H9 (cell line): ENCODE measurements at regions not wholly inside any gene's neighbourhood (a gene's known extent, or its start where the extent isn't known, plus 50 kb on each side); places are given as distances from the start of the nearest gene placed in this dataset.

Source experiments
- DNase-seq: peaks from one replicate; pipeline ENCODE4 v3.0.0-alpha.2; 2017
- H2AFZ ChIP-seq: one replicate; pipeline ENCODE4 v1.6.1; 2013; ENCODE audit warnings: mild to moderate bottlenecking, low read length, control low read depth, moderate library complexity
- H2AK5ac ChIP-seq: 2 replicates; pipeline ENCODE4 v1.6.1; 2013; ENCODE audit warnings: low read length, control low read depth, mixed read lengths; ENCODE audit not compliant: insufficient read length
- H2BK120ac ChIP-seq: one replicate; pipeline ENCODE4 v1.6.1; 2013; ENCODE audit warnings: low read depth, mild to moderate bottlenecking, low read length, control low read depth, inconsistent platforms; ENCODE audit not compliant: poor library complexity, severe bottlenecking
- H2BK12ac ChIP-seq: 2 replicates; pipeline ENCODE4 v1.6.1; 2013; ENCODE audit warnings: low read length, control low read depth, mixed read lengths, low read depth; ENCODE audit not compliant: insufficient read length
- H2BK15ac ChIP-seq: 2 replicates; pipeline ENCODE4 v1.6.1; 2013; ENCODE audit warnings: low read depth, low read length, control low read depth
- H2BK20ac ChIP-seq: one replicate; pipeline ENCODE4 v1.6.1; 2013; ENCODE audit warnings: low read depth, mild to moderate bottlenecking, low read length, control low read depth, inconsistent platforms; ENCODE audit not compliant: poor library complexity, severe bottlenecking
- H2BK5ac ChIP-seq: 2 replicates; pipeline ENCODE4 v1.6.1; 2013; ENCODE audit warnings: low read length, control low read depth, mixed read lengths; ENCODE audit not compliant: insufficient read length
- H3K14ac ChIP-seq: 2 replicates; pipeline ENCODE4 v1.6.1; 2013; ENCODE audit warnings: low read length, control low read depth; ENCODE audit not compliant: insufficient read depth
- H3K18ac ChIP-seq: 2 replicates; pipeline ENCODE4 v1.6.1; 2013; ENCODE audit warnings: low read depth, mild to moderate bottlenecking, mixed read lengths, low read length, control low read depth; ENCODE audit not compliant: insufficient read length
- H3K23ac ChIP-seq: 2 replicates; pipeline ENCODE4 v1.6.1; 2013; ENCODE audit warnings: low read length, control low read depth, mixed read lengths, low read depth; ENCODE audit not compliant: insufficient read length
- H3K23me2 ChIP-seq: 2 replicates; pipeline ENCODE4 v1.6.1; 2013; ENCODE audit warnings: low read depth, mild to moderate bottlenecking, mixed read lengths, low read length, control low read depth; ENCODE audit not compliant: insufficient read length, poor library complexity, severe bottlenecking
- H3K27ac ChIP-seq: 2 replicates; pipeline ENCODE4 v1.5.1; 2013; ENCODE audit warnings: low read length, control low read depth, mixed read lengths, low read depth; ENCODE audit not compliant: insufficient read length
- H3K27me3 ChIP-seq: 2 replicates; pipeline ENCODE4 v1.6.1; 2013; ENCODE audit warnings: low read length, control low read depth, inconsistent platforms; ENCODE audit not compliant: insufficient read depth
- H3K4ac ChIP-seq: 2 replicates; pipeline ENCODE4 v1.6.1; 2013; ENCODE audit warnings: low read depth, mild to moderate bottlenecking, control low read depth, inconsistent platforms, low read length, moderate library complexity
- H3K4me1 ChIP-seq: 2 replicates; pipeline ENCODE4 v1.6.1; 2013; ENCODE audit warnings: low read length, control low read depth, inconsistent platforms; ENCODE audit not compliant: insufficient read depth
- H3K4me2 ChIP-seq: 2 replicates; pipeline ENCODE4 v1.6.1; 2013; ENCODE audit warnings: low read length, control low read depth, mixed read lengths; ENCODE audit not compliant: insufficient read length, insufficient read depth
- H3K56ac ChIP-seq: 2 replicates; pipeline ENCODE4 v1.6.1; 2013; ENCODE audit warnings: low read depth, mild to moderate bottlenecking, mixed read lengths, low read length, control low read depth; ENCODE audit not compliant: insufficient read length
- H3K79me1 ChIP-seq: 2 replicates; pipeline ENCODE4 v1.6.1; 2013; ENCODE audit warnings: low read depth, mild to moderate bottlenecking, moderate library complexity, low read length, control low read depth, inconsistent platforms; ENCODE audit not compliant: insufficient read depth, poor library complexity, severe bottlenecking
- H3K79me2 ChIP-seq: 2 replicates; pipeline ENCODE4 v1.6.1; 2013; ENCODE audit warnings: low read length, control low read depth, inconsistent platforms; ENCODE audit not compliant: insufficient read depth
- H3K9ac ChIP-seq: 2 replicates; pipeline ENCODE4 v1.6.1; 2013; ENCODE audit warnings: low read length, control low read depth, mixed read lengths; ENCODE audit not compliant: insufficient read length; ENCODE audit errors: extremely low read depth
- H3K9me3 ChIP-seq: one replicate; pipeline ENCODE4 v1.6.1; 2013; ENCODE audit warnings: low read depth, low read length, inconsistent platforms; ENCODE audit not compliant: control insufficient read depth
- H3T11ph ChIP-seq: one replicate; pipeline ENCODE4 v1.6.1; 2013; ENCODE audit warnings: mild to moderate bottlenecking, low read length, control low read depth, inconsistent platforms
- H4K20me1 ChIP-seq: one replicate; pipeline ENCODE4 v1.6.1; 2013; ENCODE audit not compliant: control insufficient read depth, insufficient read length, insufficient read depth
- H4K5ac ChIP-seq: 2 replicates; pipeline ENCODE4 v1.6.1; 2013; ENCODE audit warnings: low read depth, mild to moderate bottlenecking, mixed read lengths, low read length, control low read depth; ENCODE audit not compliant: insufficient read length
- H4K8ac ChIP-seq: replicated peaks from 2 replicates; pipeline ENCODE4 v1.6.1; 2013; ENCODE audit warnings: low read length, control low read depth, mixed read lengths, low read depth; ENCODE audit not compliant: insufficient read length
- H4K91ac ChIP-seq: 2 replicates; pipeline ENCODE4 v1.6.1; 2013; ENCODE audit warnings: low read depth, mild to moderate bottlenecking, moderate library complexity, mixed read lengths, low read length, control low read depth; ENCODE audit not compliant: insufficient read length
- H3K27ac Mint-ChIP-seq, 3 experiments: 2 replicates in 2 of 3; 3 replicates in 1 of 3; pipeline ENCODE4 v1.8.0; 2020 to 2021; ENCODE audit warnings: mixed read lengths in 3 of 3, mild to moderate bottlenecking in 1 of 3, moderate library complexity in 1 of 3
- H3K27me3 Mint-ChIP-seq: 2 replicates; pipeline ENCODE4 v1.8.0; 2021; ENCODE audit warnings: low read depth, mild to moderate bottlenecking, moderate library complexity, mixed read lengths
- H3K36me3 Mint-ChIP-seq, 3 experiments: 2 replicates in 2 of 3; 3 replicates in 1 of 3; pipeline ENCODE4 v1.8.0; 2020 to 2021; ENCODE audit warnings: low read depth in 3 of 3, mixed read lengths in 3 of 3; ENCODE audit not compliant: insufficient read depth in 1 of 3
- H3K4me1 Mint-ChIP-seq, 2 experiments: 2 replicates each; pipeline ENCODE4 v1.8.0; 2020; ENCODE audit warnings: mixed read lengths in 2 of 2
- H3K4me3 Mint-ChIP-seq, 2 experiments: 2 replicates in 1 of 2; 3 replicates in 1 of 2; pipeline ENCODE4 v1.8.0; 2020 to 2021; ENCODE audit warnings: mild to moderate bottlenecking in 2 of 2, mixed read lengths in 2 of 2, moderate library complexity in 1 of 2
- H3K9me3 Mint-ChIP-seq, 2 experiments: 2 replicates in 1 of 2; 3 replicates in 1 of 2; pipeline ENCODE4 v1.8.0; 2020; ENCODE audit warnings: mild to moderate bottlenecking in 2 of 2, mixed read lengths in 2 of 2, moderate library complexity in 1 of 2
- WGBS: extraction: QIAGEN DNeasy Blood & Tissue Kit; methylation state at CpG from one replicate; pipeline ENCODE4 v1.1.7; 2013; ENCODE audit warnings: missing lambda C conversion rate, low lambda C conversion rate, mixed read lengths; ENCODE audit not compliant: insufficient read length; ENCODE audit errors: extremely low coverage; 5-methylcytosine and 5-hydroxymethylcytosine counted together
- TF ChIP-seq, protein P1 (sequence below): fragments of 200-600 bp; sonication (generic); conservative IDR thresholded peaks from 3 replicates; pipeline ENCODE4 v1.8.0; 2021; ENCODE audit warnings: antibody characterized with exemption, mild to moderate bottlenecking

DNA sequence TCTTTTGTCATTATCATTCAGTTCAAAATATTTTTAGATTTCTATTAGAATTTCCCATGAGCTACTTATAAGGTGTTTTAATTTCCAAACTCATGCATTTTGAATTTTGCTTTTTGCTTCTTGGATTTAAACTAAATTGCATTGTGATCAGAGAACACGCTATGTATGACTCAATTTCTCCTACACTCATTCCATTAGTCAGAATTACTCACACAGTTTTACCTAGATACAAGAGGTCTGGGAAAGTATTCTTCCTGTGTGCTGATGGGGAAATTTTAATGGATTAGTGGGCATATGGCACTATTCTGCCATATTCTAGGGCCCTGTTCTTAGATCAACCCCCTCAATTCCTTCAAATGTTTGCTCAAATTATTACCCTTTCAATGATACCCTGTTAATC is 49.9 kb upstream of the BMP5 start:
- Histone ChIP-seq H4K8ac (no peak overlapping the region), H2BK120ac (no peak overlapping the region), H3K79me2 (no peaks in the 10 kb centered on the region; the same call in 1 of the 2 replicates), H3K4ac (no peak overlapping the region), H3K4me2 (no peak overlapping the region), H3K27ac (no peak overlapping the region), H3K56ac (no peak overlapping the region), H2AK5ac (no peak overlapping the region), H3K23me2 (no peaks in the 10 kb centered on the region), H2BK12ac (no peak overlapping the region), H3K9me3 (no peaks in the 10 kb centered on the region), H4K5ac (no peak overlapping the region), H4K91ac (no peak overlapping the region), H3T11ph (no peak overlapping the region), H4K20me1 (no peaks in the 10 kb centered on the region), H3K4me1 (no peaks in the 10 kb centered on the region), H2BK5ac (no peak overlapping the region), H3K9ac (no peak overlapping the region), H2AFZ (no peak overlapping the region), H3K27me3 (no peaks in the 10 kb centered on the region), H3K23ac (no peak overlapping the region), H3K18ac (no peak overlapping the region), H3K14ac (no peak overlapping the region), H3K79me1 (no peaks in the 10 kb centered on the region), H2BK20ac (no peak overlapping the region), H2BK15ac (no peak overlapping the region)
- Mint-ChIP-seq H3K27ac (no peak overlapping the region), H3K4me3 (no peak overlapping the region), H3K36me3 (no peaks in the 10 kb centered on the region), H3K27me3 (peaks cover 2% of the 10 kb centered on the region; the same call in 1 of the 2 replicates), H3K9me3 (no peaks in the 10 kb centered on the region), H3K4me1 (no peaks in the 10 kb centered on the region)
- DNase-seq = no peak
- WGBS = no CpG with 5 or more reads among the region's 1 CpG
- TF ChIP-seq, protein P1, sequence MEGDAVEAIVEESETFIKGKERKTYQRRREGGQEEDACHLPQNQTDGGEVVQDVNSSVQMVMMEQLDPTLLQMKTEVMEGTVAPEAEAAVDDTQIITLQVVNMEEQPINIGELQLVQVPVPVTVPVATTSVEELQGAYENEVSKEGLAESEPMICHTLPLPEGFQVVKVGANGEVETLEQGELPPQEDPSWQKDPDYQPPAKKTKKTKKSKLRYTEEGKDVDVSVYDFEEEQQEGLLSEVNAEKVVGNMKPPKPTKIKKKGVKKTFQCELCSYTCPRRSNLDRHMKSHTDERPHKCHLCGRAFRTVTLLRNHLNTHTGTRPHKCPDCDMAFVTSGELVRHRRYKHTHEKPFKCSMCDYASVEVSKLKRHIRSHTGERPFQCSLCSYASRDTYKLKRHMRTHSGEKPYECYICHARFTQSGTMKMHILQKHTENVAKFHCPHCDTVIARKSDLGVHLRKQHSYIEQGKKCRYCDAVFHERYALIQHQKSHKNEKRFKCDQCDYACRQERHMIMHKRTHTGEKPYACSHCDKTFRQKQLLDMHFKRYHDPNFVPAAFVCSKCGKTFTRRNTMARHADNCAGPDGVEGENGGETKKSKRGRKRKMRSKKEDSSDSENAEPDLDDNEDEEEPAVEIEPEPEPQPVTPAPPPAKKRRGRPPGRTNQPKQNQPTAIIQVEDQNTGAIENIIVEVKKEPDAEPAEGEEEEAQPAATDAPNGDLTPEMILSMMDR = no peak
